ENCODE measurements at regions not wholly inside any gene's neighbourhood (a gene's known extent, or its start where the extent isn't known, plus 50 kb on each side); places are given as distances from the start of the nearest gene placed in this dataset.

DNA sequence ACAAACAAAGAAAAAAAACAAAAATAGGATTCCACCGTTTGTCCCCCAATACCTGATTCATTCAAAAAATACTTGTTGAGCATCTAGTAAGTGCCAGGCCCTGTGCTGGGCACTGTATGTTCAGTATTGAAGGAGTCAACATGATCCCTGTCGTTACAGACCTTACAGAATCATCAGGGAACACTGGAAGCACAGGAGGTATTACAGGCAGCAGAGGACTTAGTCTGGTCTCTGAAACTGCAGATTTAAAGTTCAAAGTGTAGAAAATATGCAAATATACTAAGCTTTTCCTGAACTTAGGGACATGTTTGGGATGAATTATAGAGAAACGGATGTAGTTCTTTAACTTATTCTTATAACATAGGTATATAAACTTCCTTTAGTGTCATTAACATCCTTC lies 160.7 kb upstream of the RFC3 start:
- no peak for DNase-seq
- Mint-ChIP-seq H3K36me3 (ENCODE audit: insufficient read depth in 1 of 3, low read depth in 3 of 3) (peaks cover 2 to 9% (median 2%) of the 10 kb centered on the region in 3 experiments; a peak in 3 of 7 replicates), H3K4me1 (0 out of 4 replicates have a peak, but pooled peaks cover 0 to 2% of the 10 kb centered on the region in 2 experiments), H3K9me3 (peaks cover 0 to 4% of the 10 kb centered on the region in 2 experiments; a peak in 2 of 5 replicates), H3K4me3 (no peak overlapping the region), H3K27ac (no peak overlapping the region), H3K27me3 (ENCODE audit: low read depth) (no peaks in the 10 kb centered on the region; the same call in 1 of the 2 replicates)
- no peak overlapping the region for H3K9ac ChIP-seq (ENCODE audit: extremely low read depth, insufficient read length, low read length)
- no peaks in the 10 kb centered on the region for H3K9me3 ChIP-seq (ENCODE audit: control insufficient read depth, low read depth, low read length)
- H4K20me1 ChIP-seq (ENCODE audit: control insufficient read depth, insufficient read depth, insufficient read length), result no peaks in the 10 kb centered on the region
- H2BK120ac ChIP-seq (ENCODE audit: low read depth, low read length, poor library complexity, severe bottlenecking), result no peak overlapping the region
- H2BK12ac ChIP-seq (ENCODE audit: insufficient read length, low read depth, low read length), result no peak overlapping the region
- H4K8ac ChIP-seq (replicated peaks; ENCODE audit: insufficient read length, low read depth, low read length), result no peak overlapping the region
- no peak overlapping the region for H4K91ac ChIP-seq (ENCODE audit: insufficient read length, low read depth, low read length)
- H2AK5ac ChIP-seq (ENCODE audit: insufficient read length, low read length), result no peak overlapping the region
- no peaks in the 10 kb centered on the region for H3K4me1 ChIP-seq (ENCODE audit: insufficient read depth, low read length)
- H3K79me2 ChIP-seq (ENCODE audit: insufficient read depth, low read length), result no peaks in the 10 kb centered on the region
- H3K14ac ChIP-seq (ENCODE audit: insufficient read depth, low read length), result no peak overlapping the region
- H3K27ac ChIP-seq (ENCODE audit: insufficient read length, low read depth, low read length), result no peak overlapping the region
- no peak overlapping the region for H4K5ac ChIP-seq (ENCODE audit: insufficient read length, low read depth, low read length)
- H2BK15ac ChIP-seq (ENCODE audit: low read depth, low read length), result no peak overlapping the region
- no peak overlapping the region for H2BK5ac ChIP-seq (ENCODE audit: insufficient read length, low read length)
- no peaks in the 10 kb centered on the region for H3K27me3 ChIP-seq (ENCODE audit: insufficient read depth, low read length)
- no peak overlapping the region for H3K4me2 ChIP-seq (ENCODE audit: insufficient read depth, insufficient read length, low read length)
- no peak overlapping the region for H3T11ph ChIP-seq (ENCODE audit: low read length)
- no peak overlapping the region for H3K18ac ChIP-seq (ENCODE audit: insufficient read length, low read depth, low read length)
- no peak overlapping the region for H3K23ac ChIP-seq (ENCODE audit: insufficient read length, low read depth, low read length)
- no peak overlapping the region for H2BK20ac ChIP-seq (ENCODE audit: low read depth, low read length, poor library complexity, severe bottlenecking)
- no peaks in the 10 kb centered on the region for H3K79me1 ChIP-seq (ENCODE audit: insufficient read depth, low read depth, low read length, poor library complexity, severe bottlenecking)
- no peak overlapping the region for H2AFZ ChIP-seq (ENCODE audit: low read length)
- no CpG with 5 or more reads among the region's 3 CpGs for WGBS (ENCODE audit: extremely low coverage, insufficient read length, low lambda C conversion rate)
- no peaks in the 10 kb centered on the region for H3K23me2 ChIP-seq (ENCODE audit: insufficient read length, low read depth, low read length, poor library complexity, severe bottlenecking)
- no peak overlapping the region for H3K4ac ChIP-seq (ENCODE audit: low read depth, low read length)
- TF ChIP-seq, protein P1, sequence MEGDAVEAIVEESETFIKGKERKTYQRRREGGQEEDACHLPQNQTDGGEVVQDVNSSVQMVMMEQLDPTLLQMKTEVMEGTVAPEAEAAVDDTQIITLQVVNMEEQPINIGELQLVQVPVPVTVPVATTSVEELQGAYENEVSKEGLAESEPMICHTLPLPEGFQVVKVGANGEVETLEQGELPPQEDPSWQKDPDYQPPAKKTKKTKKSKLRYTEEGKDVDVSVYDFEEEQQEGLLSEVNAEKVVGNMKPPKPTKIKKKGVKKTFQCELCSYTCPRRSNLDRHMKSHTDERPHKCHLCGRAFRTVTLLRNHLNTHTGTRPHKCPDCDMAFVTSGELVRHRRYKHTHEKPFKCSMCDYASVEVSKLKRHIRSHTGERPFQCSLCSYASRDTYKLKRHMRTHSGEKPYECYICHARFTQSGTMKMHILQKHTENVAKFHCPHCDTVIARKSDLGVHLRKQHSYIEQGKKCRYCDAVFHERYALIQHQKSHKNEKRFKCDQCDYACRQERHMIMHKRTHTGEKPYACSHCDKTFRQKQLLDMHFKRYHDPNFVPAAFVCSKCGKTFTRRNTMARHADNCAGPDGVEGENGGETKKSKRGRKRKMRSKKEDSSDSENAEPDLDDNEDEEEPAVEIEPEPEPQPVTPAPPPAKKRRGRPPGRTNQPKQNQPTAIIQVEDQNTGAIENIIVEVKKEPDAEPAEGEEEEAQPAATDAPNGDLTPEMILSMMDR (conservative IDR thresholded peaks at IDR 0.05), result no peak
- H3K56ac ChIP-seq (ENCODE audit: insufficient read length, low read depth, low read length), result no peak overlapping the region
